K562 (cell line): ENCODE measurements at regions not wholly inside any gene's neighbourhood (a gene's known extent, or its start where the extent isn't known, plus 50 kb on each side); places are given as distances from the start of the nearest gene placed in this dataset.

Experiments
- CBFB ChIP-seq: sonication (generic); formaldehyde crosslinking; IDR thresholded peaks from 2 replicates; pipeline ENCODE4 v1.4.0; 2020; ENCODE audit warnings: mild to moderate bottlenecking, missing genetic modification reagents
- CEBPG ChIP-seq, 3 experiments: fragments of 200-800 bp in 1 of 3; sonication (Bioruptor generic) in 1 of 3; sonication (generic) in 1 of 3; formaldehyde crosslinking in 1 of 3; IDR thresholded peaks in 2 of 3; conservative IDR thresholded peaks in 1 of 3; 2 replicates each; pipeline versions ENCODE4 v1.6.1 to v1.8.0; 2016 to 2022; ENCODE audit warnings: missing compliant biosample characterization in 2 of 3, missing genetic modification characterization in 2 of 3, mild to moderate bottlenecking in 1 of 3, missing genetic modification reagents in 1 of 3
- PRDM10 ChIP-seq: fragments of 450-650 bp; IDR thresholded peaks from 2 replicates; pipeline ENCODE4 v1.6.1; 2018; ENCODE audit not compliant: partially characterized antibody
- REST ChIP-seq, 2 experiments: fragments of 450-650 bp; formaldehyde crosslinking in 1 of 2; IDR thresholded peaks; 2 replicates each; pipeline versions ENCODE4 v1.4.0 to v1.6.1; 2014 to 2020; ENCODE audit warnings: mild to moderate bottlenecking in 2 of 2, borderline replicate concordance in 1 of 2, low read depth in 1 of 2
- USF2 ChIP-seq: sonication (generic); formaldehyde crosslinking; IDR thresholded peaks from 2 replicates; pipeline ENCODE4 v1.5.0; 2020; ENCODE audit warnings: missing genetic modification reagents
- ZEB2 ChIP-seq: fragments of 450-650 bp; IDR thresholded peaks from 2 replicates; pipeline ENCODE4 v1.6.1; 2016

- TF ChIP-seq REST (IDR thresholded peaks at IDR 0.05; ENCODE audit: borderline replicate concordance) = no peak
- TF ChIP-seq REST (CRISPR knock-in tag; IDR thresholded peaks at IDR 0.05; ENCODE audit: low read depth) = no peak
- TF ChIP-seq CEBPG (CRISPR knock-in tag; IDR thresholded peaks at IDR 0.05) = no peak
- no peak for TF ChIP-seq CEBPG (tag; conservative IDR thresholded peaks at IDR 0.05 in 1 of 2, IDR thresholded peaks at IDR 0.05 in 1 of 2)
- TF ChIP-seq CBFB (CRISPR knock-in tag) = no peak
- no peak for TF ChIP-seq PRDM10
- TF ChIP-seq ZEB2 = no peak
- no peak for TF ChIP-seq USF2 (CRISPR knock-in tag)
Observed at GRCh38 chr5:67549296-67549618, 352.7 kb upstream of the CD180 start (continued).
